GM23338 (cell line): ENCODE measurements at regions not wholly inside any gene's neighbourhood (a gene's known extent, or its start where the extent isn't known, plus 50 kb on each side); places are given as distances from the start of the nearest gene placed in this dataset.

Experiments
- ATAC-seq: fragments of 200-7000 bp; cut with Tn5 transposase; 3 replicates; pipeline ENCODE4 v1.9.1; 2020
- DNase-seq: peaks from one replicate; pipeline ENCODE4 v3.0.0-alpha.2; 2015; ENCODE audit warnings: low spot score
- H2AFZ ChIP-seq: fragments of 200-600 bp; sonication (generic); 2 replicates; pipeline ENCODE4 v1.8.0; 2016; ENCODE audit warnings: antibody characterized with exemption, mild to moderate bottlenecking, moderate library complexity
- H3F3A ChIP-seq: fragments of 200-600 bp; sonication (generic); replicated peaks from 2 replicates; pipeline ENCODE4 v1.8.0; 2017; ENCODE audit warnings: antibody characterized with exemption, mixed run types, low read depth
- H3K27ac ChIP-seq: fragments of 200-600 bp; sonication (generic); 2 replicates; pipeline ENCODE4 v1.6.1; 2016; ENCODE audit warnings: low read depth
- H3K27me3 ChIP-seq: fragments of 200-600 bp; sonication (generic); 2 replicates; pipeline ENCODE4 v1.8.0; 2016; ENCODE audit warnings: mild to moderate bottlenecking, mixed run types, moderate library complexity; ENCODE audit not compliant: insufficient read depth
- H3K36me3 ChIP-seq: fragments of 200-600 bp; sonication (generic); 2 replicates; pipeline ENCODE4 v1.8.0; 2016; ENCODE audit warnings: mild to moderate bottlenecking; ENCODE audit not compliant: insufficient read depth
- H3K4me1 ChIP-seq: fragments of 200-600 bp; sonication (generic); 2 replicates; pipeline ENCODE4 v1.8.0; 2016; ENCODE audit warnings: mild to moderate bottlenecking, moderate library complexity; ENCODE audit not compliant: insufficient read depth
- H3K4me2 ChIP-seq: fragments of 200-600 bp; sonication (generic); 2 replicates; pipeline ENCODE4 v1.7.1; 2017; ENCODE audit warnings: mixed run types
- H3K4me3 ChIP-seq: fragments of 200-600 bp; sonication (generic); 2 replicates; pipeline ENCODE4 v1.6.1; 2016; ENCODE audit warnings: mixed run types
- H3K79me2 ChIP-seq: fragments of 200-600 bp; sonication (generic); replicated peaks from 2 replicates; pipeline ENCODE4 v1.8.0; 2017; ENCODE audit warnings: mild to moderate bottlenecking; ENCODE audit not compliant: insufficient read depth
- H3K9me2 ChIP-seq: fragments of 200-600 bp; sonication (generic); 2 replicates; pipeline ENCODE4 v1.8.0; 2017; ENCODE audit not compliant: insufficient read depth
- H4K20me1 ChIP-seq: fragments of 200-600 bp; sonication (generic); replicated peaks from 2 replicates; pipeline ENCODE4 v1.8.0; 2017; ENCODE audit warnings: mild to moderate bottlenecking; ENCODE audit not compliant: insufficient read depth
- H3K27ac Mint-ChIP-seq: 2 replicates; pipeline ENCODE4 v1.8.0; 2020; ENCODE audit warnings: inconsistent platforms, mild to moderate bottlenecking, moderate library complexity, mixed read lengths
- H3K27me3 Mint-ChIP-seq: 3 replicates; pipeline ENCODE4 v1.8.0; 2022; ENCODE audit warnings: low read depth, mild to moderate bottlenecking, moderate library complexity, mixed read lengths, inconsistent platforms; ENCODE audit not compliant: insufficient read depth, poor library complexity
- H3K36me3 Mint-ChIP-seq: 3 replicates; pipeline ENCODE4 v1.8.0; 2021; ENCODE audit warnings: low read depth, mild to moderate bottlenecking, inconsistent platforms, moderate library complexity, mixed read lengths
- H3K4me1 Mint-ChIP-seq: 3 replicates; pipeline ENCODE4 v1.8.0; 2020; ENCODE audit warnings: mild to moderate bottlenecking, inconsistent platforms, mixed read lengths
- H3K4me3 Mint-ChIP-seq: 3 replicates; pipeline ENCODE4 v1.8.0; 2021; ENCODE audit warnings: moderate library complexity, mild to moderate bottlenecking, inconsistent platforms, mixed read lengths
- H3K9me3 Mint-ChIP-seq: 3 replicates; pipeline ENCODE4 v1.8.0; 2020; ENCODE audit warnings: moderate library complexity, mild to moderate bottlenecking, inconsistent platforms, mixed read lengths
- CREB1 ChIP-seq: fragments of 250-450 bp; sonication (Bioruptor Pico); IDR thresholded peaks from 2 replicates; pipeline ENCODE4 v1.5.0; 2020; ENCODE audit warnings: low read depth, mild to moderate bottlenecking, moderate library complexity
- CTCF ChIP-seq, 2 experiments: fragments of 200-600 bp in 1 of 2; sonication (generic) in 1 of 2; conservative IDR thresholded peaks; 2 replicates each; pipeline versions ENCODE4 v1.5.1 to v1.6.1; 2016 to 2017; ENCODE audit warnings: antibody characterized with exemption in 2 of 2, low read depth in 2 of 2, mild to moderate bottlenecking in 2 of 2, moderate library complexity in 1 of 2
- ETS1 ChIP-seq: IDR thresholded peaks from 2 replicates; pipeline ENCODE4 v1.6.1; 2016; ENCODE audit warnings: antibody characterized with exemption
- EZH2 ChIP-seq: fragments of 200-600 bp; sonication (generic); IDR thresholded peaks from one replicate; pipeline ENCODE4 v1.8.0; 2017; ENCODE audit warnings: antibody characterized with exemption, mild to moderate bottlenecking, low read depth; ENCODE audit not compliant: unreplicated experiment
- EZH2phosphoT487 ChIP-seq: fragments of 200-600 bp; sonication (generic); IDR thresholded peaks from one replicate; pipeline ENCODE4 v1.8.1; 2018; ENCODE audit warnings: antibody characterized with exemption; ENCODE audit not compliant: unreplicated experiment
- JUNB ChIP-seq: IDR thresholded peaks from one replicate; pipeline ENCODE4 v1.6.1; 2016; ENCODE audit warnings: antibody characterized with exemption; ENCODE audit not compliant: unreplicated experiment
- NANOG ChIP-seq: IDR thresholded peaks from 2 replicates; pipeline ENCODE4 v1.6.1; 2016; ENCODE audit warnings: antibody characterized with exemption, borderline replicate concordance
- POLR2AphosphoS5 ChIP-seq: IDR thresholded peaks from 2 replicates; pipeline ENCODE4 v1.6.1; 2016; ENCODE audit warnings: antibody characterized with exemption, low read depth
- REST ChIP-seq: IDR thresholded peaks from one replicate; pipeline ENCODE4 v1.6.1; 2018; ENCODE audit warnings: antibody characterized with exemption; ENCODE audit not compliant: unreplicated experiment
- STAT1 ChIP-seq: IDR thresholded peaks from one replicate; pipeline ENCODE4 v1.6.1; 2016; ENCODE audit warnings: antibody characterized with exemption; ENCODE audit not compliant: unreplicated experiment
- ZNF114 ChIP-seq: fragments of 250-450 bp; sonication (Bioruptor Pico); IDR thresholded peaks from 2 replicates; pipeline ENCODE4 v1.5.0; 2020; ENCODE audit warnings: mild to moderate bottlenecking, moderate library complexity
- ZNF331 ChIP-seq: fragments of 250-450 bp; sonication (Bioruptor Pico); IDR thresholded peaks from 2 replicates; pipeline ENCODE4 v1.5.0; 2020; ENCODE audit warnings: low read depth, mild to moderate bottlenecking, moderate library complexity
- ZNF462 ChIP-seq: fragments of 250-450 bp; sonication (Bioruptor Pico); IDR thresholded peaks from 2 replicates; pipeline ENCODE4 v1.5.0; 2020; ENCODE audit warnings: mild to moderate bottlenecking, moderate library complexity

- no peak for ATAC-seq
- Histone ChIP-seq H3K9me2 (no peaks in the 10 kb centered on the region), H3K4me1 (no peaks in the 10 kb centered on the region), H3F3A (peaks cover 3% of the 10 kb centered on the region), H3K27me3 (no peaks in the 10 kb centered on the region), H3K79me2 (no peaks in the 10 kb centered on the region), H4K20me1 (no peaks in the 10 kb centered on the region), H3K36me3 (no peaks in the 10 kb centered on the region; the same call in 1 of the 2 replicates), H3K4me2 (no peak overlapping the region), H2AFZ (no peak overlapping the region), H3K27ac (no peak overlapping the region), H3K4me3 (no peak overlapping the region)
- Mint-ChIP-seq H3K9me3 (peaks cover 12% of the 10 kb centered on the region), H3K36me3 (no peaks in the 10 kb centered on the region), H3K4me3 (no peak overlapping the region), H3K4me1 (peaks cover 10% of the 10 kb centered on the region), H3K27me3 (peaks cover 14% of the 10 kb centered on the region), H3K27ac (no peak overlapping the region)
- TF ChIP-seq CTCF (conservative IDR thresholded peaks at IDR 0.05; ENCODE audit: low read depth in 2 of 2) (no peak), JUNB (no peak), REST (no peak), ZNF331 (CRISPR knock-in tag) (no peak), ZNF114 (CRISPR knock-in tag) (no peak), STAT1 (no peak), EZH2 (no peak), ETS1 (no peak), EZH2phosphoT487 (no peak), POLR2AphosphoS5 (no peak), NANOG (no peak), ZNF462 (CRISPR knock-in tag) (no peak), CREB1 (CRISPR knock-in tag) (no peak)
- no peak for DNase-seq
Observed at GRCh38 chr10:128462844-128463243, 336.6 kb upstream of the MKI67 start.
